HepG2 (cell line): ENCODE measurements at regions not wholly inside any gene's neighbourhood (a gene's known extent, or its start where the extent isn't known, plus 50 kb on each side); places are given as distances from the start of the nearest gene placed in this dataset.

Source experiments
- CHD2 ChIP-seq: IDR thresholded peaks from 2 replicates; pipeline ENCODE4 v1.6.1; 2011; ENCODE audit warnings: low read depth, low read length, improper control_type of control experiment
- CTCF ChIP-seq: sonication (generic); formaldehyde crosslinking; IDR thresholded peaks from 2 replicates; pipeline ENCODE4 v1.5.0; 2020; ENCODE audit warnings: mild to moderate bottlenecking, missing genetic modification reagents, moderate library complexity
- EP300 ChIP-seq, 3 experiments: sonication (generic) in 1 of 3; formaldehyde crosslinking in 1 of 3; IDR thresholded peaks; 2 replicates each; pipeline versions ENCODE4 v1.5.1 to v1.6.1; 2011 to 2020; ENCODE audit warnings: low read depth in 2 of 3, low read length in 2 of 3, borderline replicate concordance in 1 of 3, improper control_type of control experiment in 1 of 3, mild to moderate bottlenecking in 1 of 3, missing genetic modification reagents in 1 of 3, moderate library complexity in 1 of 3
- EZH2 ChIP-seq: conservative IDR thresholded peaks from 2 replicates; pipeline ENCODE4 v1.6.1; 2012; ENCODE audit warnings: mild to moderate bottlenecking, low read depth, low read length, moderate library complexity
- KAT8 ChIP-seq: IDR thresholded peaks from 2 replicates; pipeline ENCODE4 v1.6.1; 2016; ENCODE audit warnings: missing genetic modification reagents, missing compliant biosample characterization
- PAXIP1 ChIP-seq: sonication (generic); formaldehyde crosslinking; conservative IDR thresholded peaks from 2 replicates; pipeline ENCODE4 v1.4.0; 2020; ENCODE audit warnings: mild to moderate bottlenecking, missing genetic modification reagents, moderate library complexity
- RBAK ChIP-seq: sonication (generic); formaldehyde crosslinking; IDR thresholded peaks from 2 replicates; pipeline ENCODE4 v1.5.1; 2020; ENCODE audit warnings: mild to moderate bottlenecking, missing genetic modification reagents
- SRSF9 ChIP-seq: fragments of 200-400 bp; formaldehyde crosslinking; IDR thresholded peaks from 2 replicates; pipeline ENCODE4 v1.6.1; 2018; ENCODE audit warnings: borderline replicate concordance, mild to moderate bottlenecking, low read depth, low read length; ENCODE audit not compliant: insufficient read depth, poor library complexity, severe bottlenecking
- ZFP36L1 ChIP-seq: sonication (generic); formaldehyde crosslinking; IDR thresholded peaks from 2 replicates; pipeline ENCODE4 v1.8.0; 2022; ENCODE audit warnings: mild to moderate bottlenecking, missing genetic modification reagents, moderate library complexity
- ZNF121 ChIP-seq: sonication (generic); formaldehyde crosslinking; IDR thresholded peaks from 2 replicates; pipeline ENCODE4 v1.5.0; 2020; ENCODE audit warnings: mild to moderate bottlenecking, missing genetic modification reagents
- ZSCAN9 ChIP-seq: IDR thresholded peaks from 2 replicates; pipeline ENCODE4 v1.6.1; 2016; ENCODE audit warnings: borderline replicate concordance
- TF ChIP-seq, protein P1 (sequence below): sonication (generic); formaldehyde crosslinking; IDR thresholded peaks from 2 replicates; pipeline ENCODE4 v1.4.0; 2020; ENCODE audit warnings: missing genetic modification reagents

DNA sequence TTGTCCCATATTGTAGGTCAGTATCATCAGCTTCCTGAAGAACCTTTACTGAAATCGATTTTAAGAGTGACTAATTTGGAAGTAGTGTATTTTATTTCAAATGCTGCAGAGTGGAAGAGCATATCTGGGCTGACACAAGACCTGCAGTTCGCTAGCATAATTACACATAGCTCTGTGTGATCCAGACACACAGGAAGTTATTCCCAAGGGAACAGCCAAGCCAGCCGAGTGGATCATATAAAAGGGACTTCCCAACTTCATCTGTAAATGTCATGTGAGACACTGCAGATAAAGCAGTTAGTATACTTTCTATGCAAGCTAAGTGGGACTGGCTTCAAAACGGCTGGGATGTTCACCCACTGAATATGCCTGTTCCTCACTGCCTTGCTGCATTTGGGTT, 760.4 kb downstream of the SLITRK1 start:
- TF ChIP-seq PAXIP1: no peak
- TF ChIP-seq EZH2: no peak
- TF ChIP-seq ZNF121 (CRISPR knock-in tag): no peak
- no peak for TF ChIP-seq CTCF (CRISPR knock-in tag)
- TF ChIP-seq, protein P1, sequence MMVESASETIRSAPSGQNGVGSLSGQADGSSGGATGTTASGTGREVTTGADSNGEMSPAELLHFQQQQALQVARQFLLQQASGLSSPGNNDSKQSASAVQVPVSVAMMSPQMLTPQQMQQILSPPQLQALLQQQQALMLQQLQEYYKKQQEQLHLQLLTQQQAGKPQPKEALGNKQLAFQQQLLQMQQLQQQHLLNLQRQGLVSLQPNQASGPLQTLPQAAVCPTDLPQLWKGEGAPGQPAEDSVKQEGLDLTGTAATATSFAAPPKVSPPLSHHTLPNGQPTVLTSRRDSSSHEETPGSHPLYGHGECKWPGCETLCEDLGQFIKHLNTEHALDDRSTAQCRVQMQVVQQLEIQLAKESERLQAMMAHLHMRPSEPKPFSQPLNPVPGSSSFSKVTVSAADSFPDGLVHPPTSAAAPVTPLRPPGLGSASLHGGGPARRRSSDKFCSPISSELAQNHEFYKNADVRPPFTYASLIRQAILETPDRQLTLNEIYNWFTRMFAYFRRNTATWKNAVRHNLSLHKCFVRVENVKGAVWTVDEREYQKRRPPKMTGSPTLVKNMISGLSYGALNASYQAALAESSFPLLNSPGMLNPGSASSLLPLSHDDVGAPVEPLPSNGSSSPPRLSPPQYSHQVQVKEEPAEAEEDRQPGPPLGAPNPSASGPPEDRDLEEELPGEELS (CRISPR knock-in tag): no peak
- TF ChIP-seq ZFP36L1 (CRISPR knock-in tag): no peak
- no peak for TF ChIP-seq SRSF9
- TF ChIP-seq EP300 (IDR thresholded peaks at IDR 0.05; ENCODE audit: low read depth in 2 of 2, low read length in 2 of 2): no peak
- TF ChIP-seq EP300 (CRISPR knock-in tag; IDR thresholded peaks at IDR 0.05; ENCODE audit: borderline replicate concordance): no peak
- TF ChIP-seq KAT8 (CRISPR knock-in tag): no peak
- no peak for TF ChIP-seq RBAK (CRISPR knock-in tag)
- TF ChIP-seq CHD2: no peak
- no peak for TF ChIP-seq ZSCAN9 (CRISPR knock-in tag)
